K562 (cell line): ENCODE measurements at regions not wholly inside any gene's neighbourhood (a gene's known extent, or its start where the extent isn't known, plus 50 kb on each side); places are given as distances from the start of the nearest gene placed in this dataset.

ENCODE experiments used
- ATAC-seq: fragments of 200-7000 bp; cut with Tn5 transposase; 3 replicates; pipeline ENCODE4 v1.9.1; 2020; ENCODE audit warnings: moderate library complexity
- BruUV-seq: library from RNA; stranded (reverse); fragments of 400-500 nt; replicated peaks from 2 replicates; lab custom pipeline; 2021; lab: Mats Ljungman, UMichigan
- CTCF ChIA-PET: fragments of 300-600 bp; formaldehyde crosslinking; extraction: SDS; loops from one replicate; lab custom pipeline; 2021; ENCODE audit warnings: low intra/inter-chr PET ratio; lab: Yijun Ruan, JAX
- POLR2A ChIA-PET: fragments of 300-600, 350-650 bp; sonication (Branson Sonifier 250); formaldehyde crosslinking; extraction: SDS; loops from one replicate; lab custom pipeline; 2021; ENCODE audit warnings: antibody characterized with exemption, inconsistent platforms; lab: Yijun Ruan, JAX
- DNase-seq, 4 experiments: peaks; one replicate each; pipeline versions ENCODE4 v3.0.0 to v3.0.0-alpha.2; 2011 to 2018; ENCODE audit warnings: low spot score in 3 of 4, mixed read lengths in 3 of 4; ENCODE audit errors: extremely low read depth in 1 of 4
- FAIRE-seq: peaks from 2 replicates; lab custom pipeline; 2011; peaks lifted over from hg19 to GRCh38; lab: Jason Lieb, UNC
- H2AFZ ChIP-seq: 2 replicates; pipeline ENCODE4 v1.6.0; 2011; ENCODE audit warnings: low read depth, low read length, control low read depth, inconsistent platforms
- H3K27ac ChIP-seq: fragments of 200-600 bp; 3 replicates; pipeline ENCODE4 v1.8.0; 2011; ENCODE audit warnings: low read depth, mild to moderate bottlenecking, control low read depth, inconsistent platforms, low read length, moderate library complexity, mixed read lengths; ENCODE audit errors: extremely low read depth
- H3K27me3 ChIP-seq, 2 experiments: fragments of 300-600 bp in 1 of 2; 2 replicates in 1 of 2; 3 replicates in 1 of 2; pipeline versions ENCODE4 v1.6.0 to v1.8.0; 2011; ENCODE audit warnings: inconsistent platforms in 2 of 2, low read length in 2 of 2, mild to moderate bottlenecking in 1 of 2, mixed read lengths in 1 of 2, moderate library complexity in 1 of 2; ENCODE audit not compliant: control insufficient read depth in 2 of 2, insufficient read depth in 2 of 2
- H3K36me3 ChIP-seq: fragments of 300-600 bp; 3 replicates; pipeline ENCODE4 v1.8.0; 2011; ENCODE audit warnings: mild to moderate bottlenecking, low read length, inconsistent platforms; ENCODE audit not compliant: control insufficient read depth, insufficient read depth
- H3K4me1 ChIP-seq, 2 experiments: fragments of 200-600 bp in 1 of 2; replicated peaks in 1 of 2; 2 replicates in 1 of 2; 3 replicates in 1 of 2; pipeline versions ENCODE4 v1.5.1 to v1.8.0; 2011; ENCODE audit warnings: inconsistent platforms in 2 of 2, low read length in 2 of 2, mild to moderate bottlenecking in 1 of 2, mixed read lengths in 1 of 2, moderate library complexity in 1 of 2; ENCODE audit not compliant: control insufficient read depth in 2 of 2, insufficient read depth in 2 of 2
- H3K4me2 ChIP-seq: 2 replicates; pipeline ENCODE4 v1.6.1; 2011; ENCODE audit warnings: low read length, control low read depth, inconsistent platforms, mixed read lengths; ENCODE audit not compliant: insufficient read depth
- H3K4me3 ChIP-seq: fragments of 200-600 bp; sonication (generic), shearing (Covaris generic); 2 replicates; pipeline ENCODE4 v1.5.1; 2016; ENCODE audit warnings: control low read depth, inconsistent platforms
- H3K79me2 ChIP-seq: fragments of 200-600 bp; 3 replicates; pipeline ENCODE4 v1.8.0; 2011; ENCODE audit warnings: low read length, inconsistent platforms; ENCODE audit not compliant: control insufficient read depth, insufficient read depth
- H3K9ac ChIP-seq, 2 experiments: 2 replicates each; pipeline versions ENCODE4 v1.6.0 to v1.6.1; 2011; ENCODE audit warnings: low read depth in 2 of 2, low read length in 2 of 2, control low read depth in 1 of 2, inconsistent platforms in 1 of 2, mild to moderate bottlenecking in 1 of 2, mixed read lengths in 1 of 2; ENCODE audit not compliant: insufficient read depth in 1 of 2
- H3K9me1 ChIP-seq: one replicate; pipeline ENCODE4 v1.6.0; 2011; ENCODE audit warnings: inconsistent platforms, mild to moderate bottlenecking, low read length, moderate library complexity; ENCODE audit not compliant: control insufficient read depth, insufficient read depth
- H3K9me3 ChIP-seq: replicated peaks from 2 replicates; pipeline ENCODE4 v1.5.1; 2011; ENCODE audit warnings: low read depth, low read length, inconsistent platforms; ENCODE audit not compliant: control insufficient read depth, insufficient read depth
- H4K20me1 ChIP-seq: replicated peaks from 2 replicates; pipeline ENCODE4 v1.6.1; 2011; ENCODE audit warnings: low read length, inconsistent platforms, mixed read lengths; ENCODE audit not compliant: control insufficient read depth, insufficient read depth
- FOXA3 ChIP-seq, 2 experiments: fragments of 450-650 bp in 1 of 2; sonication (generic) in 1 of 2; formaldehyde crosslinking; IDR thresholded peaks in 1 of 2; conservative IDR thresholded peaks in 1 of 2; 2 replicates each; pipeline versions ENCODE4 v1.4.0 to v1.8.0; 2020 to 2022; ENCODE audit warnings: mild to moderate bottlenecking in 2 of 2, missing genetic modification reagents in 1 of 2
- MEF2A ChIP-seq: IDR thresholded peaks from 2 replicates; pipeline ENCODE4 v1.6.1; 2011; ENCODE audit warnings: low read depth, mild to moderate bottlenecking, low read length, moderate library complexity; ENCODE audit not compliant: control insufficient read depth
- MLX ChIP-seq, 2 experiments: fragments of 450-650 bp in 1 of 2; sonication (generic) in 1 of 2; formaldehyde crosslinking; conservative IDR thresholded peaks; 2 replicates each; pipeline versions ENCODE4 v1.4.0 to v1.8.1; 2020 to 2022; ENCODE audit warnings: mild to moderate bottlenecking in 1 of 2, missing genetic modification reagents in 1 of 2
- TRIM28 ChIP-seq: fragments of 450-650 bp; IDR thresholded peaks from 2 replicates; pipeline ENCODE4 v1.6.1; 2017
- WHSC1 ChIP-seq: IDR thresholded peaks from one replicate; pipeline ENCODE4 v1.6.1; 2012; ENCODE audit warnings: low read length, control low read depth, inconsistent platforms
- WGBS: fragments of 100-300 bp; shearing (Covaris generic); methylation state at CpG from one replicate; pipeline ENCODE4 v1.1.6; 2016; ENCODE audit warnings: low coverage, mixed read lengths; ENCODE audit not compliant: insufficient coverage; ENCODE audit errors: missing lambda C conversion rate; 5-methylcytosine and 5-hydroxymethylcytosine counted together
- in situ Hi-C: fragments of 300-500 bp; cut with MboI; formaldehyde crosslinking; loops from 4 replicates; pipeline ENCODE4 v1.15.0; 2018; ENCODE audit warnings: inconsistent platforms, mixed read lengths
- intact Hi-C: fragments of 100-400 bp; cut with micrococcal nuclease; formaldehyde crosslinking; loops from 2 replicates; pipeline ENCODE4 v1.14.2; 2022

GRCh38 chr6:25156123-25156522 lies 123.1 kb upstream of the CARMIL1 start:
- POLR2A ChIA-PET = interaction anchor here (1.0 kb wide), 1 partner anchor 17 kb away, joined by 3 read pairs; no protein-coding TSS in a partner anchor
- Histone ChIP-seq H3K9me1 (no peaks in the 10 kb centered on the region), H3K4me2 (no peak overlapping the region), H3K4me3 (no peak overlapping the region), H3K9me3 (0 out of 2 replicates have a peak, but pooled peaks cover 3% of the 10 kb centered on the region), H3K27ac (no peak overlapping the region), H3K9ac (no peak overlapping the region), H3K36me3 (no peaks in the 10 kb centered on the region), H4K20me1 (no peaks in the 10 kb centered on the region), H2AFZ (no peak overlapping the region), H3K4me1 (peaks cover 0 to 5% of the 10 kb centered on the region in 2 experiments; a peak in 2 of 5 replicates), H3K79me2 (no peaks in the 10 kb centered on the region), H3K27me3 (no peaks in the 10 kb centered on the region)
- DNase-seq = no peak
- FAIRE-seq = no peak
- TF ChIP-seq FOXA3 (CRISPR knock-in tag; conservative IDR thresholded peaks at IDR 0.05 in 1 of 2, IDR thresholded peaks at IDR 0.05 in 1 of 2) = no peak
- no peak for TF ChIP-seq MLX (CRISPR knock-in tag; conservative IDR thresholded peaks at IDR 0.05)
- no peak for TF ChIP-seq MEF2A
- BruUV-seq = no TSS peak
- CTCF ChIA-PET = no interaction called here
- in situ Hi-C loops = no loop called here
- intact Hi-C loops = no loop called here
- ATAC-seq = no peak
- WGBS = 12% methylated on average over 1 of the region's 1 CpG

- FAIRE-seq (no peak), ATAC-seq (no peak)
- H3K27ac ChIP-seq = no peak overlapping the region
- no peak overlapping the region for H3K9ac ChIP-seq
- no peak overlapping the region for H3K4me2 ChIP-seq
- H4K20me1 ChIP-seq = no peaks in the 10 kb centered on the region
- H3K4me3 ChIP-seq = no peak overlapping the region
- in situ Hi-C loops = no loop called here
- POLR2A ChIA-PET = interaction anchor here (0.9 to 1.0 kb wide), 2 partner anchors 18 to 60 kb away, joined by 3 read pairs; no protein-coding TSS in a partner anchor
- no peaks in the 10 kb centered on the region for H3K9me1 ChIP-seq
- 0 out of 2 replicates have a peak, but pooled peaks cover 3% of the 10 kb centered on the region for H3K9me3 ChIP-seq
- no peaks in the 10 kb centered on the region for H3K27me3 ChIP-seq
- WGBS = 9% methylated on average over 7 of the region's 7 CpGs
- no TSS peak for BruUV-seq
- CTCF ChIA-PET = no interaction called here
- no peak for TF ChIP-seq WHSC1
- TF ChIP-seq TRIM28 = no peak
- TF ChIP-seq, all 486 proteins: peak for 0
- no peak for DNase-seq
- peaks cover 0 to 5% of the 10 kb centered on the region in 2 experiments; a peak in 2 of 5 replicates for H3K4me1 ChIP-seq
- H2AFZ ChIP-seq = no peak overlapping the region
- intact Hi-C loops = no loop called here
- H3K36me3 ChIP-seq = no peaks in the 10 kb centered on the region
- no peaks in the 10 kb centered on the region for H3K79me2 ChIP-seq
Measured at GRCh38 chr6:25157183-25157582, 122.0 kb upstream of the CARMIL1 start.
